Testis (tissue), 2 donors: ENCODE measurements at regions not wholly inside any gene's neighbourhood (a gene's known extent, or its start where the extent isn't known, plus 50 kb on each side); places are given as distances from the start of the nearest gene placed in this dataset.

Experiments
- DNase-seq: peaks from one replicate; pipeline ENCODE4 v3.0.0-alpha.2; 2019
- H3K27ac ChIP-seq, 2 donors: fragments of 200-600 bp; sonication (generic); one replicate each; pipeline ENCODE4 v1.5.1; 2019
- H3K27me3 ChIP-seq: fragments of 200-600 bp; sonication (generic); one replicate; pipeline ENCODE4 v1.5.1; 2019
- H3K36me3 ChIP-seq: fragments of 200-600 bp; sonication (generic); one replicate; pipeline ENCODE4 v1.5.1; 2017; ENCODE audit warnings: low read depth; ENCODE audit errors: missing control alignments
- H3K4me1 ChIP-seq: fragments of 200-600 bp; sonication (generic); one replicate; pipeline ENCODE4 v1.5.1; 2019
- H3K4me3 ChIP-seq, 2 donors: fragments of 200-600 bp; sonication (generic); one replicate each; pipeline ENCODE4 v1.5.1; 2017 to 2019
- H3K9me3 ChIP-seq: fragments of 200-600 bp; sonication (generic); one replicate; pipeline ENCODE4 v1.5.1; 2017
- CTCF ChIP-seq, 3 experiments: fragments of 450-650 bp in 2 of 3; fragments of 200-600 bp in 1 of 3; sonication (generic) in 1 of 3; IDR thresholded peaks; one replicate each; pipeline ENCODE4 v1.5.1; 2016 to 2019; ENCODE audit warnings: antibody characterized with exemption in 3 of 3, mild to moderate bottlenecking in 2 of 3, moderate library complexity in 1 of 3
- POLR2A ChIP-seq: fragments of 450-650 bp; IDR thresholded peaks from one replicate; pipeline ENCODE4 v1.6.1; 2017; ENCODE audit warnings: antibody characterized with exemption, mild to moderate bottlenecking, moderate library complexity
- WGBS, 2 donors: methylation state at CpG; one replicate each; pipeline ENCODE4 v1.1.5; 2018; 5-methylcytosine and 5-hydroxymethylcytosine counted together
- intact Hi-C: fragments of 100-400 bp; cut with DNase I; formaldehyde crosslinking; loops from one replicate; pipeline ENCODE4 v1.15.1; 2023; ENCODE audit warnings: low total_unique reads

GRCh38 chr2:200128296-200128695 lies 172.9 kb downstream of the MAIP1 start:
- TF ChIP-seq CTCF (IDR thresholded peaks at IDR 0.05), result no peak
- no peak for TF ChIP-seq POLR2A
- H3K4me1 ChIP-seq, result no peaks in the 10 kb centered on the region
- intact Hi-C loops, result no loop called here
- no peaks in the 10 kb centered on the region for H3K36me3 ChIP-seq
- no peak overlapping the region for H3K4me3 ChIP-seq
- no peaks in the 10 kb centered on the region for H3K9me3 ChIP-seq
- no peak overlapping the region for H3K27ac ChIP-seq
- 74 to 76% methylated on average over 5 of the region's 5 CpGs for WGBS, 2 donors
- H3K27me3 ChIP-seq, result no peaks in the 10 kb centered on the region
- no peak for DNase-seq

GRCh38 chr2:200129721-200130462 lies 174.5 kb downstream of the MAIP1 start:
- Histone ChIP-seq H3K4me3 (no peak overlapping the region), H3K9me3 (no peaks in the 10 kb centered on the region), H3K27ac (no peak overlapping the region), H3K36me3 (no peaks in the 10 kb centered on the region), H3K27me3 (no peaks in the 10 kb centered on the region), H3K4me1 (no peaks in the 10 kb centered on the region)
- intact Hi-C loops, result no loop called here
- 76 to 89% methylated on average over 2 of the region's 2 CpGs for WGBS, 2 donors
- no peak for DNase-seq
- TF ChIP-seq POLR2A (no peak), CTCF (IDR thresholded peaks at IDR 0.05) (no peak)

GRCh38 chr2:200130762-200131166 lies 175.4 kb downstream of the MAIP1 start:
- intact Hi-C loops, result no loop called here
- Histone ChIP-seq H3K27me3 (no peaks in the 10 kb centered on the region), H3K4me1 (no peaks in the 10 kb centered on the region), H3K27ac (no peak overlapping the region), H3K9me3 (no peaks in the 10 kb centered on the region), H3K36me3 (no peaks in the 10 kb centered on the region), H3K4me3 (no peak overlapping the region)
- 56 to 69% methylated on average over 5 of the region's 5 CpGs for WGBS, 2 donors
- DNase-seq, result no peak
- TF ChIP-seq CTCF (IDR thresholded peaks at IDR 0.05) (no peak), POLR2A (no peak)

GRCh38 chr2:200131307-200131706 lies 175.2 kb upstream of the SPATS2L start:
- no peaks in the 10 kb centered on the region for H3K4me1 ChIP-seq
- intact Hi-C loops, result no loop called here
- H3K27ac ChIP-seq, result no peak overlapping the region
- no peaks in the 10 kb centered on the region for H3K9me3 ChIP-seq
- H3K27me3 ChIP-seq, result no peaks in the 10 kb centered on the region
- WGBS, 2 donors, result 93 to 94% methylated on average over 3 of the region's 3 CpGs
- no peak for TF ChIP-seq CTCF (IDR thresholded peaks at IDR 0.05)
- no peak for TF ChIP-seq POLR2A
- H3K4me3 ChIP-seq, result no peak overlapping the region
- H3K36me3 ChIP-seq, result no peaks in the 10 kb centered on the region
- no peak for DNase-seq

- intact Hi-C loops, result no loop called here
Measured at GRCh38 chr2:200135082-200135481, 171.4 kb upstream of the SPATS2L start.

More at GRCh38 chr2:200135082-200135481, 171.4 kb upstream of the SPATS2L start:
- no peaks in the 10 kb centered on the region for H3K27me3 ChIP-seq
- H3K9me3 ChIP-seq, result no peaks in the 10 kb centered on the region
- no peaks in the 10 kb centered on the region for H3K4me1 ChIP-seq
- DNase-seq, result no peak
- 88 to 90% methylated on average over 3 of the region's 3 CpGs for WGBS, 2 donors
- no peak overlapping the region for H3K27ac ChIP-seq
- TF ChIP-seq POLR2A (no peak), CTCF (IDR thresholded peaks at IDR 0.05) (no peak)
- no peaks in the 10 kb centered on the region for H3K36me3 ChIP-seq
- H3K4me3 ChIP-seq, result no peak overlapping the region
